ENCODE measurements at regions not wholly inside any gene's neighbourhood (a gene's known extent, or its start where the extent isn't known, plus 50 kb on each side); places are given as distances from the start of the nearest gene placed in this dataset.

GRCh38 chr21:41671212-41671762 lies 95.6 kb downstream of the RIPK4 start:
- no peak for DNase-seq

GRCh38 chr21:41670056-41670805 lies 96.6 kb downstream of the RIPK4 start:
- no peak for DNase-seq

GRCh38 chr21:41669533-41669830 lies 97.4 kb downstream of the RIPK4 start:
- no peak for DNase-seq

- DNase-seq: no peak
Measured at GRCh38 chr21:41668686-41669532, 97.9 kb downstream of the RIPK4 start.

- DNase-seq: no peak
Measured at GRCh38 chr21:41668051-41668541, 98.8 kb downstream of the RIPK4 start.

GRCh38 chr21:41667136-41667535 lies 99.7 kb downstream of the RIPK4 start:
- no peak for DNase-seq

GRCh38 chr21:41666641-41667081 lies 100.2 kb downstream of the RIPK4 start:
- no peak for DNase-seq

GRCh38 chr21:41665766-41666595 lies 100.9 kb downstream of the RIPK4 start:
- no peak for DNase-seq

GRCh38 chr21:41664881-41665765 lies 101.7 kb downstream of the RIPK4 start:
- DNase-seq: no peak

- DNase-seq: no peak
Measured at GRCh38 chr21:41663805-41664788, 102.8 kb downstream of the RIPK4 start.

- DNase-seq: no peak
Measured at GRCh38 chr21:41662761-41663160, 104.1 kb downstream of the RIPK4 start.

- DNase-seq: no peak
Measured at GRCh38 chr21:41662161-41662560, 104.7 kb downstream of the RIPK4 start.

- no peak for DNase-seq
Measured at GRCh38 chr21:41660748-41661147, 106.1 kb downstream of the RIPK4 start.

GRCh38 chr21:41659791-41660560 lies 106.9 kb downstream of the RIPK4 start:
- DNase-seq: no peak

GRCh38 chr21:41656946-41657525 lies 109.8 kb downstream of the RIPK4 start:
- no peak for DNase-seq

- DNase-seq: no peak
Measured at GRCh38 chr21:41655259-41655658, 111.6 kb downstream of the RIPK4 start.

- no peak for DNase-seq
Measured at GRCh38 chr21:41653954-41654491, 112.8 kb downstream of the RIPK4 start.

GRCh38 chr21:41653243-41653953 lies 113.5 kb downstream of the RIPK4 start:
- no peak for DNase-seq

Measured in NCI-H1092 treated with DMSO at 0.1 percent for 48 hours (cell line).